Stimulated activated CD4-positive, alpha-beta T cell treated with anti-CD3 and anti-CD28 coated beads, Interleukin-1b, Interleukin-23, amount 100 ng/mL, for 24 hours (primary cell): ENCODE measurements at regions not wholly inside any gene's neighbourhood (a gene's known extent, or its start where the extent isn't known, plus 50 kb on each side); places are given as distances from the start of the nearest gene placed in this dataset.

Experiments used
- DNase-seq, 4 experiments: peaks; one replicate each; pipeline ENCODE4 v3.0.0-alpha.2; 2020; ENCODE audit warnings: low read depth in 4 of 4, low spot score in 1 of 4

DNA sequence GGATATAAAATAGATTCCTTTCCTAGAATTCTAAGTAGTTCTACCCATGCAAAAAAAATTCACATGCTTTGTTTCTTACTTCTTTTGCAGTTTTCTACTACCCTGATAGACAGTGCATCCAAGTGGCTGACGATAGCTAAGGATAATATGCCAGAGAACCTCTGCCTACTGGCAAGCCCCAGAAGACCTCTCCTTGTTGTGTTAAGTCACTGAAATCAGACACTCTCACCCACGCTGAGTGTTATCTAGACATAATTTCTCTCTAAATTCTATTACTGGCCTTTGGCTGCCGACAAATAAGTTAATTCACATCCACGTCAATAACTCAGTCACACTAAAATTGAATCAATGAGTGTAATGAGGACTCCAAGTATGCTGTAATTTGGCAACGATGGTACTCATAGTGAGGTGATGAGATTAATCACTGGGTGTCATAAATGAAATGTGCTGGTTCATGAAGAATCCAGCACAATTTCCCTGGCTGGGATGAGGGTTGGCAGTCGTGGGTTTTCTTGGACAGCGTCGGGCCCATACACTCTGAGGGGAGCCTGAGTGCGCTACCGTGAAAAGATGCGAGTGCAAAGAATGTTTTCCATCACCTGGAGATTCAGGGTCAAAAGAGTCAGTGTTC lies 354.8 kb upstream of the TMEM132C start:
- DNase-seq = no peak

- no peak for DNase-seq
Measured at GRCh38 chr12:127923501-127923900, 343.5 kb upstream of the TMEM132C start.

DNA sequence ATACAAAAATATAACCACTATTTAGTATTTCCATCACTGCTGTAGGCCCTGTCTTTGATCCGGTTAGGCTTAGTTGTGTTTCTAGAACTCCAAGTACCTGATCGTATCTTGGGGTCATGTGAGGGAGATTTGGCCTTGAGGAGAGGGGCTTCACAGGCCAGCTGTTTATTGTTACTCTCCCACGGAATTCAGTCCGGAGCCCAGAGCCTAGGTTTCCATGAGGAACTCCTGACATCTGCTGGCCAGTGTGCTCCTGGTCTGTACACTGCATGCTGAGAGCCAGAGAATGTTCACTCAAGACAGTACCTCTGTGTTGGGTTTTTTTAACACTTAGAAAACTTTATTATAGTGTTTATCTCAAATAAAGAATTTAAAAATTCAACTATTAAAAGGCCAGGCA lies 341.0 kb upstream of the TMEM132C start:
- DNase-seq = no peak

DNA sequence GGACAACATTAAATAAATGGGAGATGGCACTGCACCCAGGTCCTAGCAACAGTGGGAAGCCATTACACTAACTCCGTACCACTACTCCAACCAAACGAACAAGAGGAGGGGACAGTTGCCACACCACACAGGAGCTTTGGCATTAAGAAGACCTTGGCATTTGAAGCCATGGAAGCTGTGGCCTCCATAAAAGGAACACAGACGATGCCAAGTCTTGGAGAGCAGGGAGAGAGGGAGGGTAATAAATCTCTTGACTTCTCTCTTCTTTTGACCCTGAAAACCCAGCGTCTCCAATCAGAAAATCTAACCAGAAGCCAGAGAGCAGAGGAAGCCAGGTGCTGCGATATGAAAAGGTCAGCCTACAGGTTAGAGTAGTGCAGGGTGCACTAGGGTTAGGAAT lies 338.8 kb upstream of the TMEM132C start:
- no peak for DNase-seq

DNA sequence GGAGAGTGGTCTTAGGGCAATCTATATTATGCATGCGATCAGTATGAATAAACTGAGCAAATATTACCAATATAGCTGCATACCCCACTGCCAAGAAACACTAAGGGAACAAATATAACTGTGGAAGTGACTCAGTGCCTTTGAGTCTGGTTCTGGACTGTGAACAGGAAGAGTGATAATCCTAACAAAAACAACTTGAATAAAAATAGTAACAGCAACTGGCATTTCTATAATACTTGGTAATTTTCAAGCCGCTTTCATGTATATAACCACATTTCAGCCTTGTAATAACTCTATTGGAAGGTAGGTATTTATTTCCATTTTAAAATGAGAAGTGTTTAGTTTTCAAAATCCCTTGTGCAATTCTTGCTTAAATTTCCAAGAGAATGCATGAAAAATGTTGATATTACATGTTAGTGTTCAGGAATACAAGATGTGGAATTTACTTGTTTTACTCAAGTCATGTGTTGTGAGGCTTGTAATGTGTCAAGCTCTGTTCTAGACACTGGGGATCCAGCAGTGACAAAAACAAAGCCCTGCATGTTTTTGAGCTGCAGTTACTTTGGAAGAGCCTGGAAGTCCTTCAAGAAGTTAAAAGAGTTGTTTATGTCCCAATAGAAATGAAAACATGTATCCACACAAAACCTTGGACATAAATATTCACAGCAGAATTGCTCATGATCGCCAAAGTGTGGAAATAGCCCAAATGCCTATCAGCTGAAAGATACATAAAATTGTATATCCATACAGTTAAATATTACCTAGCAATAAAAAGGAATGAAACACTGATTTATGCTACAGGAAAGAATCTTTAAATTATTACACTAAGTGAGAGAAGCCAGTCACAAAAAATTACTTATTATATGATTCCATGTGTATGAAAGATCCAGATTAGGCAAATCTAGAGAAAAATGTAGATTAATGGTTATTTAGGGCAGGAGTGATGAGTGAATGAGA lies 338.1 kb upstream of the TMEM132C start:
- DNase-seq = no peak

- no peak for DNase-seq
Measured at GRCh38 chr12:127930122-127930521, 336.8 kb upstream of the TMEM132C start.

GRCh38 chr12:127934409-127934808 lies 332.6 kb upstream of the TMEM132C start:
- DNase-seq = no peak

- DNase-seq = no peak
Measured at GRCh38 chr12:127936463-127936862, 330.5 kb upstream of the TMEM132C start.

DNA sequence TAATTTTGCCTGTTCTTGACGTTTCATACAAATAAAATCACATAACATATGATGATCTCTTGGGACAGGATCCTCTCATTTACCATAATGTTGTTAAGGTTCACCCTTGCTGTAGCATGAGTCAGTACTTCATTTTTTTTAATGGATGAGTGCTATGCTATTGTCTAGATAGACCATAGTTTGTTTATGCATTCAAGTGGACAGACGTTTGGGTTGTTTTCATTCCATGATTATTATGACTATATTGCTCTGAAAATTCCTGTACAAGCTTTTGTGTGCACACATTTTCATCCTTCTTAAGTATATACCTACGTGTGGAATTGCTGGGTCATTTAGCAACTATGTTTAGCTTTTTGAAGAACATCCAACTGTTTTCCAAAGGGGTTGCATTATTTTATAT lies 325.6 kb upstream of the TMEM132C start:
- no peak for DNase-seq

GRCh38 chr12:127942981-127943380 lies 324.0 kb upstream of the TMEM132C start:
- DNase-seq = no peak

- DNase-seq = no peak
Measured at GRCh38 chr12:127943481-127944210, 323.3 kb upstream of the TMEM132C start.

GRCh38 chr12:127944211-127944899 lies 322.6 kb upstream of the TMEM132C start:
- DNase-seq = no peak

GRCh38 chr12:127957001-127957660 lies 309.8 kb upstream of the TMEM132C start:
- DNase-seq = no peak

GRCh38 chr12:127962303-127962702 lies 304.7 kb upstream of the TMEM132C start:
- DNase-seq = no peak

- DNase-seq = no peak
Measured at GRCh38 chr12:127963933-127964332, 303.0 kb upstream of the TMEM132C start.

- DNase-seq = no peak
Measured at GRCh38 chr12:127964717-127965116, 302.3 kb upstream of the TMEM132C start.

- no peak for DNase-seq
Measured at GRCh38 chr12:127966331-127966730, 300.6 kb upstream of the TMEM132C start.

DNA sequence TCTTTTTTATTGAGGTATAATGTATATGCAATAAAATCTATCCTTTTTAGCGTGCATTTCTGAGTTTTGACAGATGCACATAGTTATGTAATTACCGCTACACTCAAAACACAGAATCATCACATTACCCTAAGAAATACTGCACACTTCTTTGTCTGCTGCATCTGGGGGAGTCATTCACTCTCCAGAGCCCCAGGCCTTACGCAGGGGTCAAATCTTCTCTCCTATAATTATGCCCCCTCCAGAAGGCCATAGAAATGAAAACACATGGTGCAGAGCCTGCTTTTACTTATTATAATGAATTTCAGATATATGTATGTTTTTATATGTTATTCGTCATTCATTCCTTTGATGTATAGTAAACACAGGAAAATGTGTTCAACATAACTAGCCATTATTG lies 296.5 kb upstream of the TMEM132C start:
- no peak for DNase-seq

DNA sequence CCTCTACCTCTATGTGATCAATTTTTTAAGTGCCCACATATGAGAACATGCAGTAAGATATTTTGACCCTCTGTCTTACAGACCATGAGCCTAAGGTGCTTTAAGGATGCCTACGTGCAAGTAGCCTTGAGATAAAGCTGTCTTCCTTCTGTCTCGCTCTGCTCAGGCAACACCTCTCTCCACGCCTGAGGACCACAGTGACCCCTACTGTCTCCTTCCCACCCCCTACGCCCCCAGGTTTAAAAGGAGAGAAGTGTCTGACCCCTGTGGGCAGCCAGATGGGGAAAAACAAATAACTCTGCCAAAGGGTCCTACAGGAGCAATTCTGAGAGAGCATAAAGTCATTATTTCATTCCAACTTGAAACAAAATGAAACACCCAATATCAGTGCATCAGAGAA lies 286.4 kb upstream of the TMEM132C start:
- no peak for DNase-seq

DNA sequence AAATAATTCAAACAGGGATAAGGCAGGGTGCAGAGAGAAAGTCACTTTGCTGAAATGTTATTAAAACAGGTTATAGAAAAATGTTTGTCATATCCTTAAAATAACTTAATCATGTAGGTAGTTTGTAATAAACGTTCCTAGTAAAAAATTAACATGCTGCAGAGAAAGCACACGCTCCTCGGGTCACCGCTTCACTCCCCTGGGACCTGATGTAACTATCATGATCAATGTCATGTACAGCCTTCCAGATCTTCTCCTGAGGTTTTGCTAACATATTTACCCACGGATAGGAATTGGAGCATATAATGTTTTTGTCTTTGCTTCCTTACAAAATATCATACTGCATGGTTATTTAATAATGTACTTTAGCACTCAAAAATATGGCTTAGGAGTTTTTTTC lies 285.1 kb upstream of the TMEM132C start:
- no peak for DNase-seq
